ENCODE measurements at regions not wholly inside any gene's neighbourhood (a gene's known extent, or its start where the extent isn't known, plus 50 kb on each side); places are given as distances from the start of the nearest gene placed in this dataset.

DNA sequence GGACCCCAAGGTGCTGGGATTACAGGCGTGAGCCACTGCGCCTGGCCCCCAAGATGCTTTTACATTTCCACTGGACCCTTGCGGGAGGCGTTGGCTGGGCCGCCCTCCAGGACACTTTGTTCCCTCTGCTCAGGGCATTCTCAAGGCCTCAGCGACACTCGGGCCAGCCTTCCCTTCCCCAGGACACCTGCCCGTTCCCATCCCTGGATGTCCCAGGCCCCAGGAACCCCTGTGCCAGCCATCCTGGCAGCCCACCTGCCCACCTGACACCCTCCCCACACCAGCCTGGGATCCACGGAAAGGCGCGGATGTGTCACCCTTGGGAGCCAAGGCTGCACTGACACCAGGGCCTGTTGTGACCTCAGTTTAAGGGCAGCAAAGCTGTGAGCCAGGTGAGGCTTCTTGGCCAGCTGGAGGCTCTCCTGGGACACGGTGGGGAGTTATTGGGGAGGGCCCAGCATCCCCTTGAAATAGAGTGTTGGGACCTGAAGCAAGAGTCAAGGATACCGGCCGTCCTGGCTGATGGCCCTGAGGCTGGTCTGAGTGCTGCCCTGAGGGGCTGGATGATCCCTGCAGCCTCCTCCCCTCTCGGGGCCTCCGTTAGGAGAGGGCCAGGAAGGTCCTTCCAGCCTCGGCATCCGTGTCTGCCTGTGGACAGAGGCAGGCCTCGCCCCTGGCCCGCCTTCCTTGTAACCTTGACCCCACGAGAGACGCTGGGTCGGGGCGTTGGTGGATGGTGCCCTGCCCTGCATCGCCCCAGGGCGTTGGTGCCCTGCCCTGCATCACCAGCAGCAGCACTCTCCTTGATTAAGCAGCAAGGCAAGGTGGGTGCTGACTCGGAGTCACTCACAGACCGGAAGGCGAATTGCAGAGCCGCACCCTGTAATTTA lies 84.2 kb upstream of the BHLHE23 start:
- Histone ChIP-seq H3K4me2 (ENCODE audit: low read length) (no peak overlapping the region), H3K9me2 (replicated peaks; ENCODE audit: low read length) (no peaks in the 10 kb centered on the region), H3K9ac (ENCODE audit: low read length) (no peak overlapping the region), H3K79me2 (ENCODE audit: low read length) (no peaks in the 10 kb centered on the region), H3K4me3 (ENCODE audit: low read length) (no peak overlapping the region), H3K36me3 (ENCODE audit: low read depth, low read length) (no peaks in the 10 kb centered on the region), H3K4me1 (ENCODE audit: insufficient read depth, low read length) (peaks cover 13% of the 10 kb centered on the region), H3K9me3 (ENCODE audit: low read length) (no peaks in the 10 kb centered on the region), H3K27me3 (ENCODE audit: low read length) (peaks cover 77% of the 10 kb centered on the region), H3K27ac (ENCODE audit: low read length) (no peak overlapping the region), H2AFZ (ENCODE audit: low read length) (no peak overlapping the region), H4K20me1 (ENCODE audit: low read length) (no peaks in the 10 kb centered on the region), H3F3A (ENCODE audit: low read length, unreplicated experiment) (no peaks in the 10 kb centered on the region)
- DNase-seq (peak; percentile 16), ATAC-seq (no peak)
- no TSS peak for BruUV-seq (replicated peaks)
- CTCF ChIA-PET = no interaction called here
- TF ChIP-seq EZH2phosphoT487 (IDR thresholded peaks at IDR 0.05; ENCODE audit: borderline replicate concordance, low read length) (no peak), EZH2 (IDR thresholded peaks at IDR 0.05; ENCODE audit: low read length, unreplicated experiment) (no peak)
- TF ChIP-seq, protein P1, sequence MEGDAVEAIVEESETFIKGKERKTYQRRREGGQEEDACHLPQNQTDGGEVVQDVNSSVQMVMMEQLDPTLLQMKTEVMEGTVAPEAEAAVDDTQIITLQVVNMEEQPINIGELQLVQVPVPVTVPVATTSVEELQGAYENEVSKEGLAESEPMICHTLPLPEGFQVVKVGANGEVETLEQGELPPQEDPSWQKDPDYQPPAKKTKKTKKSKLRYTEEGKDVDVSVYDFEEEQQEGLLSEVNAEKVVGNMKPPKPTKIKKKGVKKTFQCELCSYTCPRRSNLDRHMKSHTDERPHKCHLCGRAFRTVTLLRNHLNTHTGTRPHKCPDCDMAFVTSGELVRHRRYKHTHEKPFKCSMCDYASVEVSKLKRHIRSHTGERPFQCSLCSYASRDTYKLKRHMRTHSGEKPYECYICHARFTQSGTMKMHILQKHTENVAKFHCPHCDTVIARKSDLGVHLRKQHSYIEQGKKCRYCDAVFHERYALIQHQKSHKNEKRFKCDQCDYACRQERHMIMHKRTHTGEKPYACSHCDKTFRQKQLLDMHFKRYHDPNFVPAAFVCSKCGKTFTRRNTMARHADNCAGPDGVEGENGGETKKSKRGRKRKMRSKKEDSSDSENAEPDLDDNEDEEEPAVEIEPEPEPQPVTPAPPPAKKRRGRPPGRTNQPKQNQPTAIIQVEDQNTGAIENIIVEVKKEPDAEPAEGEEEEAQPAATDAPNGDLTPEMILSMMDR (conservative IDR thresholded peaks at IDR 0.05; ENCODE audit: low read depth, low read length) = no peak
- intact Hi-C loops (cut with micrococcal nuclease) = no loop called here
- POLR2A ChIA-PET (ENCODE audit: unreplicated experiment) = no interaction called here

DNA sequence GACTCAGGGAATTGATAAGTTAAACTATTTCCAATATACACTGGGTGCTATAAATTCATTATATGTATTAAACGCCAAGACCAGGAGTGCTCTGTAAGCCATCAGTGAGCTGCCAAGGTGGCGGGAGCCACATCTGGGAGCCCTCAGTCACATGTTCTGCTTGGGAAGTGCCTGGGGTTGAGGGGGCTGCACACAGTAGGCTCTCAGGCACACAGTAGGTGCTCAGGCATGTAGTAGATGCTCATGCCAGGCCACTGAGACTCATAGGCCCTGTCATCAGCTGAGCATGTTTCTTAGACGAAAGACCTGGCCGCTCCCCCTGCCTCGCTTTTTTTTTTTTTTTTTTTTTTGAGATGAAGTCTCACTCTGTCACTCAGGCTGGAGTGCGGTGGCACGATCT lies 83.3 kb upstream of the BHLHE23 start:
- BruUV-seq (replicated peaks) = no TSS peak
- ChIA-PET CTCF (no interaction called here), POLR2A (ENCODE audit: unreplicated experiment) (no interaction called here)
- Histone ChIP-seq H3K4me3 (ENCODE audit: low read length) (no peak overlapping the region), H3F3A (ENCODE audit: low read length, unreplicated experiment) (no peaks in the 10 kb centered on the region), H2AFZ (ENCODE audit: low read length) (no peak overlapping the region), H3K27me3 (ENCODE audit: low read length) (peaks cover 77% of the 10 kb centered on the region), H4K20me1 (ENCODE audit: low read length) (no peaks in the 10 kb centered on the region), H3K27ac (ENCODE audit: low read length) (no peak overlapping the region), H3K79me2 (ENCODE audit: low read length) (no peaks in the 10 kb centered on the region), H3K9ac (ENCODE audit: low read length) (no peak overlapping the region), H3K4me2 (ENCODE audit: low read length) (no peak overlapping the region), H3K36me3 (ENCODE audit: low read depth, low read length) (no peaks in the 10 kb centered on the region), H3K4me1 (ENCODE audit: insufficient read depth, low read length) (peaks cover 13% of the 10 kb centered on the region), H3K9me2 (replicated peaks; ENCODE audit: low read length) (no peaks in the 10 kb centered on the region), H3K9me3 (ENCODE audit: low read length) (no peaks in the 10 kb centered on the region)
- TF ChIP-seq, protein P1 (conservative IDR thresholded peaks at IDR 0.05; ENCODE audit: low read depth, low read length) = no peak
- TF ChIP-seq EZH2 (IDR thresholded peaks at IDR 0.05; ENCODE audit: low read length, unreplicated experiment) = no peak
- TF ChIP-seq EZH2phosphoT487 (IDR thresholded peaks at IDR 0.05; ENCODE audit: borderline replicate concordance, low read length) = no peak
- ATAC-seq (no peak), DNase-seq (no peak)
- intact Hi-C loops (cut with micrococcal nuclease) = no loop called here

Data from PC-3 (cell line).